Fibroblast of lung (primary cell): ENCODE measurements at regions not wholly inside any gene's neighbourhood (a gene's known extent, or its start where the extent isn't known, plus 50 kb on each side); places are given as distances from the start of the nearest gene placed in this dataset.

ENCODE experiments used
- DNase-seq, 2 donors: peaks; one replicate each; pipeline versions ENCODE4 v3.0.0 to v3.0.0-alpha.2; 2010; ENCODE audit warnings: low read depth in 2 of 2
- H2AFZ ChIP-seq: 2 replicates; pipeline ENCODE4 v1.5.1; 2012; ENCODE audit warnings: low read length, control low read depth, inconsistent platforms
- H3K27ac ChIP-seq: 2 replicates; pipeline ENCODE4 v1.5.1; 2011; ENCODE audit warnings: low read length, control low read depth; ENCODE audit not compliant: insufficient read depth
- H3K27me3 ChIP-seq: 2 replicates; pipeline ENCODE4 v1.5.1; 2011; ENCODE audit warnings: mild to moderate bottlenecking, low read length; ENCODE audit not compliant: control insufficient read depth, insufficient read depth
- H3K36me3 ChIP-seq: 2 replicates; pipeline ENCODE4 v1.5.1; 2011; ENCODE audit warnings: low read length; ENCODE audit not compliant: control insufficient read depth, insufficient read depth
- H3K4me1 ChIP-seq: 2 replicates; pipeline ENCODE4 v1.5.1; 2011; ENCODE audit warnings: low read length; ENCODE audit not compliant: control insufficient read depth, insufficient read depth; ENCODE audit errors: extremely low read depth
- H3K4me2 ChIP-seq: 2 replicates; pipeline ENCODE4 v1.5.1; 2011; ENCODE audit warnings: low read length, control low read depth; ENCODE audit not compliant: insufficient read depth; ENCODE audit errors: extremely low read depth
- H3K4me3 ChIP-seq, 4 experiments: fragments of 200-600 bp in 1 of 4; sonication (generic) in 1 of 4; replicated peaks in 1 of 4; 2 replicates each; pipeline ENCODE4 v1.5.1; 2011 to 2016; ENCODE audit warnings: low read length in 4 of 4, low read depth in 3 of 4, mild to moderate bottlenecking in 3 of 4, control low read depth in 2 of 4, inconsistent platforms in 1 of 4, mixed read lengths in 1 of 4; ENCODE audit not compliant: insufficient read depth in 1 of 4; ENCODE audit errors: control extremely low read depth in 1 of 4
- H3K79me2 ChIP-seq: 2 replicates; pipeline ENCODE4 v1.5.1; 2012; ENCODE audit warnings: mild to moderate bottlenecking, low read length, inconsistent platforms; ENCODE audit not compliant: control insufficient read depth, insufficient read depth
- H3K9ac ChIP-seq: 2 replicates; pipeline ENCODE4 v1.5.1; 2011; ENCODE audit warnings: mild to moderate bottlenecking, low read length, control low read depth; ENCODE audit not compliant: insufficient read depth
- H3K9me3 ChIP-seq: 2 replicates; pipeline ENCODE4 v1.5.1; 2012; ENCODE audit warnings: low read depth, low read length; ENCODE audit not compliant: control insufficient read depth, insufficient read depth
- H4K20me1 ChIP-seq: 2 replicates; pipeline ENCODE4 v1.5.1; 2011; ENCODE audit warnings: low read length; ENCODE audit not compliant: control insufficient read depth, insufficient read depth; ENCODE audit errors: extremely low read depth
- EZH2 ChIP-seq: IDR thresholded peaks from 2 replicates; pipeline ENCODE4 v1.5.1; 2012; ENCODE audit warnings: low read length, control low read depth, mild to moderate bottlenecking; ENCODE audit errors: missing control alignments
- TF ChIP-seq, protein P1 (sequence below), 2 donors: IDR thresholded peaks in 1 of 2; conservative IDR thresholded peaks in 1 of 2; 1 replicate in 1 of 2; 2 replicates in 1 of 2; pipeline ENCODE4 v1.5.1; 2011 to 2012; ENCODE audit warnings: low read length in 2 of 2, control low read depth in 1 of 2, inconsistent platforms in 1 of 2, low read depth in 1 of 2, mild to moderate bottlenecking in 1 of 2

DNA sequence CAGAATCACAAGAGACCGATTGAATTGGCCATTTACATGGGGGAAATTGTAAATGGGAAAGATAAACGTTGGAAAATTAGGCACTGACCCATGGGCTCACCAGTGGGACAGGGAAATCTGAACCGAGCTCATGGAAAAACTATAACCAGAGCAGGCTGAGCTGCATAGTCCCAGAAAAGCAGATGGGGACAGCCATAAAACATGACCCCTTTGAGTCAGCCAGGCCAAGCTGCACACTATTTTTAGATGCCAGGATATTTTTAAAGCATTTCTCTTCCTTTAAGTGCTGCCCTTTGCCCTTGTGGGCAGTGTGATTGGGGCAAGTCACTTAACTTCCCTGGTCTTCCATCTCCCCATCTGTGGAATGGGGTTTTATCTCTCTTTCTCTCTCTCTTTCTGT lies 184.1 kb downstream of the FOXD2 start:
- Histone ChIP-seq H3K27ac (no peak overlapping the region), H3K4me3 (no peak overlapping the region), H4K20me1 (no peaks in the 10 kb centered on the region), H2AFZ (no peak overlapping the region), H3K36me3 (no peaks in the 10 kb centered on the region), H3K4me1 (no peaks in the 10 kb centered on the region), H3K9me3 (no peaks in the 10 kb centered on the region), H3K27me3 (no peaks in the 10 kb centered on the region), H3K9ac (no peak overlapping the region), H3K4me2 (no peak overlapping the region), H3K79me2 (no peaks in the 10 kb centered on the region)
- DNase-seq = no peak
- TF ChIP-seq, protein P1, sequence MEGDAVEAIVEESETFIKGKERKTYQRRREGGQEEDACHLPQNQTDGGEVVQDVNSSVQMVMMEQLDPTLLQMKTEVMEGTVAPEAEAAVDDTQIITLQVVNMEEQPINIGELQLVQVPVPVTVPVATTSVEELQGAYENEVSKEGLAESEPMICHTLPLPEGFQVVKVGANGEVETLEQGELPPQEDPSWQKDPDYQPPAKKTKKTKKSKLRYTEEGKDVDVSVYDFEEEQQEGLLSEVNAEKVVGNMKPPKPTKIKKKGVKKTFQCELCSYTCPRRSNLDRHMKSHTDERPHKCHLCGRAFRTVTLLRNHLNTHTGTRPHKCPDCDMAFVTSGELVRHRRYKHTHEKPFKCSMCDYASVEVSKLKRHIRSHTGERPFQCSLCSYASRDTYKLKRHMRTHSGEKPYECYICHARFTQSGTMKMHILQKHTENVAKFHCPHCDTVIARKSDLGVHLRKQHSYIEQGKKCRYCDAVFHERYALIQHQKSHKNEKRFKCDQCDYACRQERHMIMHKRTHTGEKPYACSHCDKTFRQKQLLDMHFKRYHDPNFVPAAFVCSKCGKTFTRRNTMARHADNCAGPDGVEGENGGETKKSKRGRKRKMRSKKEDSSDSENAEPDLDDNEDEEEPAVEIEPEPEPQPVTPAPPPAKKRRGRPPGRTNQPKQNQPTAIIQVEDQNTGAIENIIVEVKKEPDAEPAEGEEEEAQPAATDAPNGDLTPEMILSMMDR (conservative IDR thresholded peaks at IDR 0.05 in 1 of 2, IDR thresholded peaks at IDR 0.05 in 1 of 2; ENCODE audit: low read depth in 1 of 2, low read length in 2 of 2) = no peak
- TF ChIP-seq EZH2 = no peak

DNA sequence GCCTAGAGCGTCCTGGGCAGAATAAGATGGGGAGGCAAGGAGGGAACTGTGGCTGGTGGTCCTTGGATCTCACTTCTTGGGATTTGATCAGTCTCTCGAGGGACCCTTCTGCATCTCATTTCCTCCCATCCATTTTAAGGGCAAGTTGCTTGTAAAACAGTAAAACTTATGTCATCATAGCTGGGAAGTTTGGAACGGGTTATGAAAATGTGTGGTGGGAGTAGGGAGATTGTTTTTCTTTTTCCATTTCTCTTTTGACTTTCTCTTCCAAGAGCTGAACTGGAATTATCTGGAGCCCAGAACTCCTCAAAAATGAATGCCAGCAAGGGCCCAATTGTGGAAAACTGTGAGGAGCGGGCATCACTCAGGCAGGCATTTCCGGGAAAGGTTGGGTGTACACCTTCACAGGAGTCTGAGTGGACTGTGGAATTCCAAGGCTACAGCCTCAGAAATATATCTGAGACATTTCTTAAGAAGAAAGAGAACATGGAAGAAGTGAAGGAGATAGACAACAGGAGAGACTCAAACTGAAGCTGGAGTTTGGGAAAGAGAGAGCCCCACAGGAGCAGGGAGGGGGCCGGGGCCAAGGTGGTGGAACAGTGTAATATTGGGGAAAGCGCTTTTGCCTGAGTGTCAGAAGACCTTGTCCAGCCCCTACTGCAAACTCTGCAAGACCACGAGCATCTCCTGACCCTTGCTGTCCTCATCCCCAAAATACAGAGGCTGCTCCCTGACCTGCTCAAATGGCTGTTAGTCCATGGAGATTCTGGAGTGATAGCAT lies 185.1 kb downstream of the FOXD2 start:
- Histone ChIP-seq H2AFZ (no peak overlapping the region), H3K79me2 (no peaks in the 10 kb centered on the region), H3K4me2 (no peak overlapping the region), H3K4me3 (no peak overlapping the region), H3K9me3 (no peaks in the 10 kb centered on the region), H3K9ac (no peak overlapping the region), H4K20me1 (no peaks in the 10 kb centered on the region), H3K4me1 (no peaks in the 10 kb centered on the region), H3K27me3 (no peaks in the 10 kb centered on the region), H3K27ac (no peak overlapping the region), H3K36me3 (no peaks in the 10 kb centered on the region)
- DNase-seq = no peak
- TF ChIP-seq, protein P1 (conservative IDR thresholded peaks at IDR 0.05 in 1 of 2, IDR thresholded peaks at IDR 0.05 in 1 of 2; ENCODE audit: low read depth in 1 of 2, low read length in 2 of 2) = no peak
- TF ChIP-seq EZH2 = no peak

DNA sequence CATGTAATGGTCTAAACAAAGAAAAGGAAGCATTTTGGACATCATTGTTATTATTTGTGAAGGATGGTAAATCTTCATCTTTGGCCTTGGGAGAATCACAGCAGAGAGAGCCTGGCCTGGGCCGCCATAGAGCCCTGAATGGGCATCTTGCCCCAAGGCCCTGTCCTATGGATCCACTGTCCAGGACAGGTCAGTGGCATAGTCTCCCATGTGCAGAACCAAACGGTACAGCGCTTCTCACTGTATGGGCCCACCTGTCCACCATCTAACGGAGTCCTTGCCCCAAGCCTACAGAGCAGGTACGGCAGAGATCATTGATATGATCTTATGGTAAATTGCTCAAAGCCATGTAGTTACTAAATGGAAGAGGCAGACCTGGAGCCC lies 185.7 kb downstream of the FOXD2 start:
- no peaks in the 10 kb centered on the region for H3K27me3 ChIP-seq
- H3K9me3 ChIP-seq = no peaks in the 10 kb centered on the region
- no peak overlapping the region for H3K4me2 ChIP-seq
- no peak overlapping the region for H3K27ac ChIP-seq
- H4K20me1 ChIP-seq = no peaks in the 10 kb centered on the region
- H3K36me3 ChIP-seq = no peaks in the 10 kb centered on the region
- H3K4me3 ChIP-seq = no peak overlapping the region
- DNase-seq = no peak
- TF ChIP-seq, protein P1 (conservative IDR thresholded peaks at IDR 0.05 in 1 of 2, IDR thresholded peaks at IDR 0.05 in 1 of 2; ENCODE audit: low read depth in 1 of 2, low read length in 2 of 2) = no peak
- no peak for TF ChIP-seq EZH2
- no peaks in the 10 kb centered on the region for H3K4me1 ChIP-seq
- H2AFZ ChIP-seq = no peak overlapping the region
- H3K79me2 ChIP-seq = no peaks in the 10 kb centered on the region
- H3K9ac ChIP-seq = no peak overlapping the region
